WTC11 (cell line): ENCODE measurements at regions not wholly inside any gene's neighbourhood (a gene's known extent, or its start where the extent isn't known, plus 50 kb on each side); places are given as distances from the start of the nearest gene placed in this dataset.

ENCODE experiments used
- ATF2 ChIP-seq: sonication (generic); formaldehyde crosslinking; IDR thresholded peaks from 2 replicates; pipeline ENCODE4 v1.8.1; 2022; ENCODE audit warnings: low read depth, missing genetic modification reagents, borderline replicate concordance
- ATF6 ChIP-seq: sonication (generic); formaldehyde crosslinking; IDR thresholded peaks from 2 replicates; pipeline ENCODE4 v1.8.1; 2023; ENCODE audit warnings: mild to moderate bottlenecking, missing genetic modification reagents
- CREB1 ChIP-seq: sonication (generic); formaldehyde crosslinking; IDR thresholded peaks from 2 replicates; pipeline ENCODE4 v1.8.0; 2023; ENCODE audit warnings: mild to moderate bottlenecking, missing genetic modification reagents
- CTCF ChIP-seq: fragments of 200-600 bp; IDR thresholded peaks from 2 replicates; pipeline ENCODE4 v1.8.0; 2022; ENCODE audit warnings: antibody characterized with exemption
- GABPB1 ChIP-seq: sonication (generic); formaldehyde crosslinking; IDR thresholded peaks from 2 replicates; pipeline ENCODE4 v1.8.1; 2023; ENCODE audit warnings: mild to moderate bottlenecking, missing genetic modification reagents
- HMGXB4 ChIP-seq: sonication (generic); formaldehyde crosslinking; IDR thresholded peaks from 2 replicates; pipeline ENCODE4 v1.8.1; 2023; ENCODE audit warnings: mild to moderate bottlenecking, moderate library complexity, missing genetic modification reagents
- JUN ChIP-seq: sonication (generic); formaldehyde crosslinking; IDR thresholded peaks from 2 replicates; pipeline ENCODE4 v1.8.0; 2023; ENCODE audit warnings: mild to moderate bottlenecking, missing genetic modification reagents
- MAX ChIP-seq: sonication (generic); formaldehyde crosslinking; IDR thresholded peaks from 2 replicates; pipeline ENCODE4 v1.8.0; 2022; ENCODE audit warnings: mild to moderate bottlenecking, missing genetic modification reagents
- MYBL2 ChIP-seq: sonication (generic); formaldehyde crosslinking; IDR thresholded peaks from 2 replicates; pipeline ENCODE4 v1.8.1; 2023; ENCODE audit warnings: mild to moderate bottlenecking, moderate library complexity, missing genetic modification reagents
- PRRX2 ChIP-seq: fragments of 250-450 bp; sonication (Bioruptor Pico); IDR thresholded peaks from 2 replicates; pipeline ENCODE4 v1.8.0; 2021; ENCODE audit warnings: mild to moderate bottlenecking
- SP1 ChIP-seq: sonication (generic); formaldehyde crosslinking; conservative IDR thresholded peaks from 2 replicates; pipeline ENCODE4 v1.8.1; 2022; ENCODE audit warnings: missing genetic modification reagents
- TP53 ChIP-seq: sonication (generic); formaldehyde crosslinking; IDR thresholded peaks from 2 replicates; pipeline ENCODE4 v1.8.1; 2023; ENCODE audit warnings: mild to moderate bottlenecking, missing genetic modification reagents
- ZNF219 ChIP-seq: sonication (generic); formaldehyde crosslinking; IDR thresholded peaks from 2 replicates; pipeline ENCODE4 v1.8.0; 2023; ENCODE audit warnings: missing genetic modification reagents, mild to moderate bottlenecking, borderline replicate concordance
- ZNF671 ChIP-seq: fragments of 250-450 bp; sonication (Bioruptor Pico); IDR thresholded peaks from 2 replicates; pipeline ENCODE4 v1.8.0; 2021; ENCODE audit warnings: mild to moderate bottlenecking

- TF ChIP-seq JUN (CRISPR knock-in tag): no peak
- TF ChIP-seq CTCF: no peak
- no peak for TF ChIP-seq MAX
- no peak for TF ChIP-seq ATF6
- TF ChIP-seq PRRX2: no peak
- TF ChIP-seq SP1 (CRISPR knock-in tag): no peak
- no peak for TF ChIP-seq TP53 (CRISPR knock-in tag)
- no peak for TF ChIP-seq ZNF671 (CRISPR knock-in tag)
- TF ChIP-seq GABPB1 (CRISPR knock-in tag): no peak
- no peak for TF ChIP-seq ATF2 (CRISPR knock-in tag)
- no peak for TF ChIP-seq ZNF219 (CRISPR knock-in tag)
- no peak for TF ChIP-seq CREB1 (CRISPR knock-in tag)
- no peak for TF ChIP-seq MYBL2 (CRISPR knock-in tag)
- no peak for TF ChIP-seq HMGXB4
Observed at GRCh38 chr5:135683189-135683588, 104.4 kb upstream of the CXCL14 start.
